ELF-1 (cell line): ENCODE measurements at regions not wholly inside any gene's neighbourhood (a gene's known extent, or its start where the extent isn't known, plus 50 kb on each side); places are given as distances from the start of the nearest gene placed in this dataset.
"Not testable (repeated sequence)": the region's sequence is repeated elsewhere in the genome, so short reads cannot be mapped to it uniquely, and the experiment has no call there.

ENCODE experiments used
- DNase-seq: peaks from one replicate; pipeline ENCODE4 v3.0.0-alpha.2; 2016; ENCODE audit warnings: low read depth, low spot score

DNA sequence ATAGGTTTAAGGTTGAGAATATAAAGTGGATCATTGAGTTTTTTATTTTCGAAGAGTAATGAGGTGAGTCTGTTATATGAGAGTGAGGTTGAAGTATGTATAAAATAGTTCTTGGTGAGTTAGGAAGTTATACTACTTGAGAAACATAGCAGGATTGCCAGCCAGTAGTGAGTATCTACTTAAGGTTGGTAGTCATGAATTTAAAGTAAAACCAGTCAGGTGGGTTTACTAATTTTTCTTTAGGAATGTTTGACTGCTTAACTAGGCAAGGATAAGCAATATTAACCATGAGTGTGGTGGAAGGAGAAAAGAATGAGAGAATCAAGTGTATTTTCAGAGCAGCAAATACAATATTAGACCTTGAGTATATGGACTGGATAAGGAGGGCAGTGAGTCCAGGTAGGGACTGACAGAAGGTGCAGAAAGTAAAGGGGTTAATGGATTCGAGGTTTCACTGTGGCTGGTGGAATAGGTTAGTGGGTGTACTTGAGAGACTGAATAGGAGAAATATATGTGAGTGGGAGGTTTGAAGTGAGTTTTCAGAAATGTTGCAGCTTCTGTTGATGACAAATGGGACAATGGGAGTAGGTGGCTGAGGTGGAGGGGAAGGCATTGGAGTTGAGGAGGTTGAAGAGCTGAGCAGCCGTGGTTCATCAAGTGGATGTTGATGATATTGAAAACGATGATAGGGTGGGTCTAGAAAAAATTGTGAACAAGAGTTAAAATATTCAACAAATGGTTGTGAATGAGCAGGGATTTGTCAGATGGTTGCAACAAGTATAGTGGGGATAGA, 232.5 kb upstream of the ASCC3 start:
- DNase-seq, result no peak

DNA sequence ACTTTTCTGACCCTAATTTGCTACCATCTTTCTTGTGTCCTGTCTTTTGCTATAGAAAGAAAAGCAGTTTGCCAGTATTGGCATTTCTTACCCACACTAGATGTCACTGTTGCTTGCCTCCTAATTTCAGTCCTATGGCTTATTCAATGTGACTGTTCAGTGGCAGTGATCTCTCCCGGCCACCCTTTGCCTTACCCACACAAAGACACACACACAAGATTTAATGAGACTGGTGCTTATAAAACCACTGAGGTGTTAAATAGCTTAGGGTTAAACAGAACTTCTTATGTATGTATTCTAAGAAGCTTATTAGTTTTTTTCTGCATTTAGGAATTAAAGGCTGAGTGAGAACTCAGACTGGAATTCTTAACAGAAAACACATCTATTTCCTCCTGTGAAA, 233.6 kb upstream of the ASCC3 start:
- DNase-seq, result peak; percentile 6

DNA sequence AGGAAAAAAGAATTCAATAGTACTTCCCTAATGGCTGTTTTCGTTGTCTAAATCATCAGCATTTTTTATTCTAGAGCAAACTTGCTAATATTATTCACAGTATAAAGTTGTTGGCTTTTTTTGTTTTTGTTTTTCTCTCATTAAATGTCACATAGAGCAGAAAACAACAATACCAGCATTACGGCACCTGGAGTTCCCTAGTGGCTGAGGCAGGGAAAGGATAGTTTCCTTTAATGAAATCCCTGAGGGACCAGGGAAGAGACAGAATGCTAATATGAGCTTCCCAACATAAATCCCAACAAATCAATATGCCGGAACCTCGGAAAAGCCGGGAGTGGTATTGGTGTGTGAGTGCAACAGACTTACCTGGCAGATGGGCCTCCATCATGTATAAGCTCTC, 235.2 kb upstream of the ASCC3 start:
- no peak for DNase-seq

DNA sequence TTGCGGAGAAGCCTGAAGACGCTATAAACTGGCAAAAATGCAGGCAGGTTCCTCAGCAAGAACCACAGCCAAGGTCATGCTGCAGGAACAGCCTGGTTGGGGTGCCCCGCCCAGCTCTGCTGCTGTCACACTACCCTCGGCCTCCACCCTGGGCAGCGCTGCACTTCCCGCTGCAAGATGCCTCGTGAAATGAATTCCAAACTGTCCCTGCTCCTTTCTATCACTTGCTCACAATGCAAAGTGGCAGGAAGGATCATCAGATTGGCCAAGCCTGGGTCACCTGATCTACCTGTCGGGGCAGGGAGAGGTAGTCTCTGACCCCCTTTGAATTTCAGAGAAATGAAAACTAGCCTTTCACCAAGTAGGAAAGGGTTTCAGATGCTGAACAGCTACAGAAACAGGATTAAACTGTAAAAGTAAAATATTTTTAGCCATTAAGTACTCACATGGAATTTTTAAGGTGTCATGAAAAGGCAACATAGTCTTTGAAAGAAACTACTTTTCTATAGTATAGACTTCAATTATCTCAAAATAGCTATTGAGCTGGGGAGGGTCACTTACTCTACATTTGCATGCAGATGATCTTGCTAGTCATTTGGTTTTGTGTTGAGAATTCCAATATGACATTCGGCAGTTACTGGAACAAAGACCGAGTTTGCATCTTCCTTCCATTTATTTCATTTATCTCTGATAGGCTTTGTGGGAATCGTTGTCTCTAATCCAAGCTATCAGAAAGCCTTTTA, 236.4 kb upstream of the ASCC3 start:
- DNase-seq, result peak; percentile 40

DNA sequence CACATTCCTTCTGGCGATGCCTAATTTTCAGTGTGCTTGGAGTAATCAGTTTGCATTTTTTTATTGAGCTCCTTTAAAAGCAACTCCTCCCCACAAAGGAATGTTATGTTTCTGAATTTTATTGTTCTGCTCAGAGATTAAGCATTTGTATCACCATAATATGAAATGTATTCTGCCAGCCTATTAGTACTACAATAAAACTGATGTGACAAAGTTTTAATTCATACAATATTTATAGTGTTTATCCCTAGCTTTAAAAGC, 236.9 kb upstream of the ASCC3 start:
- DNase-seq, result no peak

DNA sequence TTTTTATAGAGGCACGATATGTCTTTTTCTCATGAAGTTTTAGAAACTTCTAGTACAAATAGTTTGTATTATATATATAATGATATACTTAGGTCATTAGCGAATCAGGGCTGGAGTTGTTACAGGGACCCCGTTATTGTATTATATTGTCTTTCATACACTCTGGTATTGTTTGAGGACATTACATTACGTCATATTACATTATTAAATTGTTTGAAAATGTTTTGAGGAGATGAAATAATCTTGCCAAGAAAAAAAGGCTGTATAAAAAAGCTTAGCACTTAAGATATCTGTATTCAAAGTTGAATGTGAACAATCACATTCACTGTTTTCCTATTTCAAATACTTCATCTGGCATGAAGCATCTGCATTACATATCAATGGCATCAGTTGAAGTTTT, 239.6 kb upstream of the ASCC3 start:
- no peak for DNase-seq

DNA sequence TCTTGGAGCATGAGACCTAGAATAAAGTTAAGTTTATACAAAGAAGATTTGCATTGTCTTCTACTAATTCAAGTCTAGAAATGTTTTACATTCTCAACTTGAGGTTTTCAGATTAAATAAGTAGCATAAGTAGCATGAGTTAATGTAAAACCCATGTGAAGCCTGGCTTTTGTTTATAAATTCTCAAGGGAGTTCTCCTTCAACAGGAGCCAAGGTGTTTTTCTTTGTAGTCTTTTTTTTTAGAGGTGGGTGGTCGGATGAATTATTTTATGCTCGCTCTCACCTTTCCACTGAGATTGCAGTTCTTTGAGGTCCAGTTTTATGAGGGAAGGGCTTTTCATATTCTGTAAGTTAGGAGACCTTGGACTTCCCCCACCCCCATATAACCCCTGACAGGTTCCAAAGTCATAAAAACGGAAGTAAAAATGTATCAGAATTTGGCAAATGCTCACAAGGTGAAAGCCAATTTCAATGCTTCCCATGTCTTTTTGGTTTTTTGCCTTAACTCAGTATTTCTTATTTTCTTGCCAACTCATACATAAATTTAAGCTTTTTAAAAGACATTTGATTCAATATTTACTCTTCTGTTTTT, 244.3 kb upstream of the ASCC3 start:
- no peak for DNase-seq

DNA sequence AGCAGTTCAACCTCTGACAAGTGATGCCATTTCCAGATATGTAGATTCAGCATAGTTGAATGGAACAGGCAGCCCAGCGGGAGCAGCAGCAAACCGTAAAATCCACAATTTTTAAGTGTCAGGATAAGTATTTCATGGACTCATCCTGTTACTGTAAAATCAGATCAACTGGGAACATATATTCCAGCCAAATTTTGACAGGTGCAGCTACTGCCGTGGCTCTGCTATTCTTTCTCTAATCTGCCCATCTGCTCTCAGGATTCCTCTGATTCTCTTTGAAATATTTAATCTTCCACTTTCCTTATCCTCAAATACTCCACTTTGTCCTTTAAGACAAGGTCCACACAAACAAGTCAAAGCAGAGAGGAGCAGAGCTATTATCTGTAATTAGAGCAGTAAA, 245.4 kb upstream of the ASCC3 start:
- no peak for DNase-seq

DNA sequence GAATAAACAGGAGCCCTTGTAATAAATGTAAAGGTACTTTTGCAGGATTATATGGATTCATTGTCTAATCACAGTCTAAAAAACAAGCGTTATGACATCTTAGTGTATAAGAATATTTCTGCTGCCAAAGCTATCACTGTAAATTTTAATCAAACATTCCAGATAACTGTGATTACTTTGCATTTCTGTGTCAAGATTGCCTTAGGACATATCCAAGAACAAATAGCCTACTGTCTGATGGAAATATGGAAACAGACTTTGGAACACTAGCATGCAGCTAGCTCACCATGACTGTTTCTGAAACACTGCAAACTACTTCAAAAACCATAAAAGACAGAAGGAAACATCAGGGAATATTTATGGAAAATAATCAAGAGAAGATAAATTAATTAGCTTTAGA, 248.7 kb upstream of the ASCC3 start:
- DNase-seq, result no peak

DNA sequence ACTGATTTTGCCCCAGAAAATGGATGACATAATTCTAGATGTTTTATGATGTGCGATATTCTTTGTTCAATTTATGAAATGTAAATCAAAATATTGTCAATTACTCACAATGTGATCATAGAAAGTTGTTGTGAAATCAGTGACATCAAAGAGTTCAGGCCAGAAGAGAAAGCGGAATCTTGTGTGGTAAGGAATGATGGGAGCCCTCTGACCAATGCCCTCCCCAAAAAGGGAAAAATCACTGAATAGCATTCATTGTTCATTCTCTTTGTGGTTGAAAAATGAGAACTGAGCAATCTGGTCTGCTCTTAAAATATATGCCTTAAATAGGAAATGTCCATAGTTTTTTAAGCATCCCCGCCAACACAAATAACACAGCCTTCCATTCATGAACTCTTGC, 247.1 kb upstream of the GRIK2 start:
- no peak for DNase-seq

DNA sequence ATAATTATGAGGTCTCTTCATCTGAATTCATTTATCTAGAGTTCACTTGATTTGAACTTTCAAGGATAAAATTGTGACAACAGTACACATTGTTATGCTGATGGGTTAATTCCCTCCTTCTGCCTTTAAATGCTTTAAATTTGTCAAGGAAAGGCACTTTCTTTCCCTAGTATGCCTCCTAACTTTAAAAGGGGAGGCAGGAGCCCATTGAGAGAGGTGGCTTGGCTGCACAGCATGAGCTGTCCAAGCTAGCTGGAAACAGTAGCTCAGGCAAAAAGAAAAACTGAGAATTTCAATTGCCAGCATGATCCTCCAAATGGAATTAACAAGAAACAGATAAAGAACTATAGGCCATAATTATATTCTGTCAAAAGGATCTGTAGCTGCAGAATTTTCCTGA, 243.3 kb upstream of the GRIK2 start:
- peak; percentile 4 for DNase-seq

DNA sequence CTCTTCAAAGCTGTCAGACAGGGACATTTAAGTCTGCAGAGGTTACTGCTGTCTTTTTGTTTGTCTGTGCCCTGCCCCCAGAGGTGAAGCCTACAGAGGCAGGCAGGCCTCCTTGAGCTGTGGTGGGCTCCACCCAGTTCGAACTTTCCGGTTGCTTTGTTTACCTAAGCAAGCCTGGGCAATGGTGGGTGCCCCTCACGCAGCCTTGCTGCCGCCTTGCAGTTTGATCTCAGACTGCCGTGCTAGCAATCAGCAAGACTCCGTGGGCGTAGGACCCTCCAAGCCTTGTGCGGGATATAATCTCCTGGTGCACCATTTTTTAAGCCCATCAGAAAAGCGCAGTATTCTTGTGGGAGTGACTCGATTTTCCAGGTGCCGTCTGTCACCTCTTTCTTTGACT, 235.9 kb upstream of the GRIK2 start:
- DNase-seq, result not testable (repeated sequence)

DNA sequence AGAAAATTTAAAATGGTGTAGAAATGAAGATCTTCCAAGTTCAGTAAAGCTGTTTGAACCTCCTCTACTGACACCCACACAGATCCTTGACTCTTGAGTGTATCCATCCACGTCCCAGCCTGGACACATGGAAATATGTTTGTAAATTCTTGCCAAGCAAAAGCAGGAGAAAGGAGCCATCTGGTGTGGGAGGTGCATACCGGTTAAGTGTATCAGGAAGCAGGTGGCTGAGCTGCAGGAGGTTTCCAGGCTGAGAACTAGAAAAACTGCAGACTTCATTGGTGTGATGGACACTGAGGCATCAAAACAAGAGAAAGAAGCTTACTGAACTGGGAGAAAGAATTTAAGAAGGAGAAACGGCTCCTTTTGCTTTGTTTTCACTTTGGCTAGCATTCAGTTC, 229.9 kb upstream of the GRIK2 start:
- no peak for DNase-seq

DNA sequence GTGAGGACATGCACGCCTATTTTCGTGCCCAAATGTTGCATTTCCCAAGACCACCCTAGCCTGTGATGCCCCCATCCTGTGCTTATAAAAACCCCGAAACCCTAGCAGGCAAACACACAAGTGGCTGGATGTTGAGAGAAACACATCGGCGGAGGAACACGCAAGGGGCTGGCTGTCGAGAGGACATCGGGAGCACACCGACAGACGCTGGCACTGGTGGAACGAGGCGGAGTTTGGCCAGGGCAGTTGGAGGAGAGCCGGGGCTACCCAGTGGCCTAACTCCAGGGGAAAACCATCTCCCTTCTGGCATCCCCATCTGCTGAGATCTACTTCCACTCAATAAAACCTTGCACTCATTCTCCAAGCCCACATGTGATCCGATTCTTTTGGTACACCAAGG, 225.9 kb upstream of the GRIK2 start:
- no peak for DNase-seq

DNA sequence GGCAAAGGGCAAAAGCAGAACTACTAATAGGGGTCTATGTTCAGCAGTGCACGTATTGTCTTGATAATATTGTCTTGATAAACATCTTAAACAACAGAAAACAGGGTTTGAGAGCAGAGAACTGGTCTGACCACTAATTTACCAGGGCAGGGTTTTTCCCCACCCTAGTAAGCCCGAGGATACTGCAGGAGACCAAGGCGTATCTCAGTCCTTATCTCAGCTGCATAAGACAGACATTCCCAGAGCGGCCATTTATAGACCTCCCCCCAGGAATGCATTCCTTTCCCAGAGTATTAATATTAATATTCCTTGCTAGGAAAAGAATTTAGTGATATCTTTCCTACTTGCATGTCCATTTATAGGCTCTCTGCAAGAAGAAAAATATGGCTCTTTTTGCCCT, 222.5 kb upstream of the GRIK2 start:
- not testable (repeated sequence) for DNase-seq

DNA sequence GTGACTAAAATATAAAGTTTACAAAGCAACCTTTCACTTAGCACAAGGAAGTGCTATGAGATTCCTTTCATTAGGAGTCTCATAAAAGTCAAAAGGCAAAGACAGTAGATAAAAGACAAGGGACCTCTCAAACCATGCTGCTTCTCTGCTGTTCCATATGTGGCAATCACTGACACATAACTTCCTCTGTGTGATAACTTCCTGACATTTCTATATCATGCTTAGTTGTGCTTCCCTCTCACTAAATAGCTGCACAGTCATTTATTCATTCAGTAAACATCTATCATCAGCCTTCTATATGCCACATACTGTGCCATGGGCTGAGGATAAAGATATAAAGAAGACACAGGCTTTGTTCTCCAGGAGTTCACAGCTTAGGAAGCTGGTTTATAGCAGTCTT, 214.8 kb upstream of the GRIK2 start:
- no peak for DNase-seq

DNA sequence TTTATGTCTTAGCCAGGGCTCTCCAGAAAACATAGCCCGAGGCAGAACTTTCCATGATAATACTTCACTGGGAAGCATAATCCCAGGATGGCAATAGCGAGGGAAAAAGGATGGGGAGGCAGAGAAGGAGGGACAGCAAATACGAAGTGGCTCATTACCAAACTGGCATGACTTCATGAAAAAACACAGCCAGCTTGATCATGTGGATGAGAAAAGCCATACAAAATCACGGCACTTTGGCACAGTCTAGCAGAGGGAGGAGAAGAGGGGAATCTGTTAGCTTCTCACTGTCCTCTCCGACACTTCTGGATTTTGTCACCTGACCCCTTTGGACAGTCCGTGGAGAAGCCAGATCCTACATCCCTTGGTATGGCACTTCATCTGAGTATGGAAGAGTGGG, 212.5 kb upstream of the GRIK2 start:
- no peak for DNase-seq

DNA sequence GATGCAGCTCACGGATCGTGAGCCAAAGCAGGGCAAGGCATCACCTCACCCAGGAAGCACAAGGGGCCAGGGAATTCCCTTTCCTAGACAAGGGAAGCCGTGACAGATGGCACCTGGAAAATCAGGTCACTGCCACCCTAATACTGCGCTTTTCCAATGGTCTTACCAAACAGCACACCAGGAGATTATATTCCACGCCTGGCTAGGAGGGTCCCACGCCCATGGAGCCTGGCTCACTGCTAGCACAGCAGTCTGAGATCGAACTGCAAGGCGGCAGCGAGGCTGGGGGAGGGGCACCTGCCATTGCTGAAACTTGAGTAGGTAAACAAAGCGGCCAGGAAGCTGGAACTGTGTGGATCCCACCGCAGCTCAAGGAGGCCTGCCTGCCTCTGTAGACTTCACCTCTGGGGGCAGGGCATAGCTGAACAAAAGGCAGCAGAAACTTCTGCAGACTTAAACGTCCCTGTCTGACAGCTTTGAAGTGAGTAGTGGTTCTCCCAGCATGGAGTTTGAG, 205.2 kb upstream of the GRIK2 start:
- peak; percentile 30 for DNase-seq

DNA sequence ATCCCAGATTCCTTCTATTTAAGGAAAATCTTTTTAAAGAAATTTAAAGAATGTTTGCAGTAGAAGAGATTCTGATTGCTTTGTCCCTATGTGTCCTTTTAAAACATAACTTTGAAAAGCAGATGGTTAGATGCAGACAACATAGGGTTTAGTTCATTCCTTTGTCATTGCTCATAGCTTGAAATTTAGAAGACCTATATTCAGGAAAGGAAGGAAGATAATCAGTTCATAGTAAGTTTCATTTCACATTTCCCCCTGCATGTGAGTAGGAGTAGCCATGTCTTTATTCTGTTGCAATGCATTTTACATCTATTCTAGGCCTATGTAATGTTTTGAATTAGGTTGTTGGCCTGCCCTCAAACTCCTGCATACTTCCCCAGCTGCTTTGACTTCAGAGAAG, 197.9 kb upstream of the GRIK2 start:
- DNase-seq, result no peak

DNA sequence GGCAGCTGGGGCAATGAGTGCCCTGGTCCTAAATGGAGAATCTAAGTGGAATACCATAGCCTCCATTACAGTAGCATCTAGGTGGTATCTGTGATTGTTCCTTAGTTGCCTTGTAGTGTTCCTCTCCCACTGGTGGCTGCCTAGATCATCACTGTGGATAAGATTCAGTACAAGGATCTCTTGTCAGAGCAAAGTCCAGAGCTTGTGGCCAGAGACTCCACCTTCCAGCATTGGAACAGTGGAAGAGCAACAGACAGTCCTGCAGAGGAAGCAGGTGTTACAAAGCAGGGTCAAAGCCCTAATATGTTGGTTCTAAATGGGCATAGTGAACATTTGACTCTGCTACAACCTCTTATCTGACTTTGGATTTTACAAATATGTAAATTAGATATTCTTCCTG, 194.1 kb upstream of the GRIK2 start:
- no peak for DNase-seq

DNA sequence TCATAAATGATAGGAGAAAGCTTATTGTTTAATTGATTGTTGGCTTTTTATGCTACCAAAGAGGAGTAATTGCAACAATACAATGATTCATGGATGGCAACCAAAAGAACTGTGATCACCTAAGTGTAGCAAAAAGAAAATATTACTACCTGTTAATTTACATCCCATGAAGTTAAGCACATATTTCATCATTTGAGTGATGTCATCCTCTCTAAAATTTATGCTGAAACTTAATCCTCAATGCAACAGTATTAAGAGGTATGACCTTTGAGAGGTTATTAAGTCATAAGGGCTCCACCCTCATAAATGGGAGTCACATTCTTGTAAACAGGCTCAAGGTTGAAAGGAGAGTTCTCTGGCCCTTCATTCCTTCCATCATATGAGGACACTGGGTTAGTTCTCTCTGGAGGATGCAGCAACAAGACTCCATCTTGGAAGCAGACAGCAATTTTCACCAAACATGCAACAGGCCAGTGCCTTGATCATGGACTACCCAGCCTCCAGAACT, 190.6 kb upstream of the GRIK2 start:
- no peak for DNase-seq

DNA sequence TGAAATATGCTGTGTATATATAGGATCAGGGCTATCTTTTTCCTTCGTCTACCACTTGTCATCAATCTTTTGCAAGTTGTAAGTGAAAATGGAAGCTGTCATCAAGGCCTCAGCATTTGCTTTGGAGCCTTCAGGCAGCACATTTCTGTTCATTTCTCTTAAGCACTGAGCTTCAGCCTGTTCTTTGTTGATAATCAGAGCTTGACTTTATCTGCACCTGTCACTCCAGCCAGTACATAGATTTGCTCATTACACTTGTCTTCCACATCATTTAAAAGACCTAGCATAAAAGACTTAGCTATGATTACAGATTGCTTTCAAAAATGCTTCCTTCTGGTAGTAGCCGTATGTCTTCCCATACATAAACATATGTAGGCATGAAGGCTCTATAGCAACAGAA, 189.8 kb upstream of the GRIK2 start:
- DNase-seq, result no peak

DNA sequence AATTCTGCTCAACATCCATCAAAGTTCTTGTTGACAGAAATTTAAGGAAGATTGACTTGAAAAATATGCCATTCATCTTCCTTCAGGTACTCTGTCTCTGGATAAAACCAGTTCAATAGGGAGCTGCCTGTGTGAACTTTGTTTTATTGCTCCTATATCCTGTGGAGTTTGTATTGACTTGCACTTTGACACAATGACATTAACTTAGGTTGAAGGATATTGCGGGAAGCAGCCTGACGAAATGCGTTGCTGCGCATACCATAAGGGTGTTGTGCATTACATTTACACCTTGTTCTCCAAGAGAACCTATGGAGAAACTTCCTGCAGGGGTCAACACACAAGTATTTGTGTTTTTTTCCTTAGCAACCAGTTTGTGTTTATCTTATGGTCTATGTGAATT, 185.4 kb upstream of the GRIK2 start:
- DNase-seq, result no peak
